GM21723 (cell line): ENCODE measurements at regions not wholly inside any gene's neighbourhood (a gene's known extent, or its start where the extent isn't known, plus 50 kb on each side); places are given as distances from the start of the nearest gene placed in this dataset.

Experiments
- ATAC-seq: cut with Tn5 transposase; IDR thresholded peaks from one replicate; pipeline ENCODE4 v1.9.1; 2021; ENCODE audit warnings: mild to moderate bottlenecking, moderate library complexity; ENCODE audit not compliant: unreplicated experiment

GRCh38 chr7:67738145-67738544 is 741.5 kb downstream of the TYW1 start:
- ATAC-seq = no peak

DNA sequence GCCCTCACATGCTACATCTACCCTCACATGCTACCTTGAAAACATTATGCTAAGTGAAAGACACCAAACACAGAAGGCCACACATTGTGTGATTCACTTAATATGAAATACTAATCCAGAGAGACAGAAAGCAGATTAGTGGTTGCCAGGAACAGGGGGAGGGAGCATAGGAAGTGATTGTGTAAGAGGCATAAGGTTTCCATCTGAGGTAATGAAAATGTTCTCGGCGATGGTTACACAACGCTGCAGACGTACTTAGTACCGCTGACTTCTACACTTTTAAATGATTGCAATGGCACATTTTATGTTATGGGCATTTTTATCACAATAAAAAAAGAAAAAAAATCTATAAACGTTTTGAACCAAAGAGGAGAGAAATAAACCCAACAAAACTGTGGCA is 742.3 kb downstream of the TYW1 start:
- no peak for ATAC-seq

- no peak for ATAC-seq
Observed at GRCh38 chr7:67743501-67743900, 746.9 kb downstream of the TYW1 start.

DNA sequence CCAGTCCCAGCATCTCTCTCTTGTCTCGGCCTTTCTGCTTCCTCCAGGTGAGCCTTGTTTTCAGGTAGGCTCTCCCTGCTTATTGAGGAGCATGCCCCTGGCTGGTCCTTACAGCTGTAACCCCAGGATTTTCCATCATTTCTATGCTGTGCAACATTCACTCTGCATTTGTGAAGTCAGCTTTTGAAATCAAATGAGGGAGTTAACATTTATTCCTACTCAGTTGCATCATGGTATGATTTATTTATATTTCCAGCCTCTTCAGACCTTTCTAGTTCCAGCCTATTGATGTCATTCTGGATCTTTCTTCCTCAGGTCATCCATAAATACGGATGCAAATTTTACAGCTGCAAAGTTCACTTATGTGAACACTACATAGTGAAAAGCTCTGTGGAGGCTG is 755.6 kb downstream of the TYW1 start:
- no peak for ATAC-seq

DNA sequence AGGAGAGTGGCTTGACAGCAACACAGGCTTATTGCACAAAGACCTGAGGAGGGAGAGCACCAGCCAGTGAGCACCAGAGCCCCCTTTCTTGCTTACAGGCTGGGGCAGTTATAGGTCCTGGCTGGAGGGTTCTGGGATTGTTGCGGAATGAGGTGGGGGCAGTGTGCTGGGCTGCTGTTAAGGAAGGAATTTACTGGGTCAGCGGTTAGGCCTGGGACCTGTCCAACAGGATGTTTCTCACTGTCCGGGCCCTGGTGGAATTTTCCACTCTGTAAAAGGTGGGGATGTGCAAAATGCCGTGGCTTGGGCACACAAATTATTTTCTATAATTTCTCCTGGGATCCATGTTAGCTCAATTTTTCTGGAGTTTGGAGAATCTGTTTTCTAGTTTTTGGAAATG is 757.3 kb downstream of the TYW1 start:
- ATAC-seq = no peak

DNA sequence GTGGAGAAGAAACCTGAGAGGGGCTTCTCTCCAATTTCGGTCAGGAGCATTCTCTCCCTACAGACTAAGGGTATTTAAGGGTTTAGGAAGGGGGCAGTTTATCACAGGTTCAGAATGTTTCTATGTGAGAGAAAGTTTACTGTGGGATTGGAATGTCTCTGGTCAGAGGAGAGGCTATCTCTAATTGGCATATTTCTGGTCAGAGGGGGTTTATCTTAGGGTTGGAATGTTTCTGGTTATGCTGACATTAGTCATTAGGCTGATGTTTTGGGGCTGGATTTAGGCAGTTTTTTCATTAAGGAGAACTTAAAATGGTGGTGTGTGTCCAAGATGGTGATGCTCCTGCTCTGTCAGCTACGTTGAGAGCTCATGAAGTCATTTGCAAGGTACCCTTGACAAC is 758.0 kb downstream of the TYW1 start:
- ATAC-seq = no peak

- ATAC-seq = no peak
Observed at GRCh38 chr7:67758551-67758950, 761.9 kb downstream of the TYW1 start.

GRCh38 chr7:67760971-67761370 is 764.3 kb downstream of the TYW1 start:
- ATAC-seq = no peak

- ATAC-seq = no peak
Observed at GRCh38 chr7:67762516-67762915, 765.9 kb downstream of the TYW1 start.

DNA sequence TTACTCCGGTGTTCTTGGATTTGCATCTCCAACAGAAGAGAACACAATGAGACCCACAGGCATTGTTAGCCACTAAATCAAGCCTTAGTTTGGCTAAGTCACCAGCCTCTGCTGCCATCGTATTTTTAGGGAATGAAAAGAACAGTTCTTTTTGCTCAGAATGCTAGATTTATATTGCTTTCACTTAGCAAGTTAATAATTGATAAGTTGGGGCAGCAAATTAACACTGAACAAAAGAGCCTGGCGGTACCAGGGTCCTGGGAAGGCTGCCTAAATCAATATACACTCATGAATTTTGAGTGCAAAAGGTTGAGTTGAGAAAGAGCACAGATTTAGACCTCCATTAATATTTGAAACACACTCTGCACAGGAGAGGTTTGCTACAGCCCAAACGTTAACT is 767.7 kb downstream of the TYW1 start:
- no peak for ATAC-seq

GRCh38 chr7:67765481-67766175 is 769.0 kb downstream of the TYW1 start:
- ATAC-seq = no peak

GRCh38 chr7:67766906-67767410 is 770.3 kb downstream of the TYW1 start:
- no peak for ATAC-seq

DNA sequence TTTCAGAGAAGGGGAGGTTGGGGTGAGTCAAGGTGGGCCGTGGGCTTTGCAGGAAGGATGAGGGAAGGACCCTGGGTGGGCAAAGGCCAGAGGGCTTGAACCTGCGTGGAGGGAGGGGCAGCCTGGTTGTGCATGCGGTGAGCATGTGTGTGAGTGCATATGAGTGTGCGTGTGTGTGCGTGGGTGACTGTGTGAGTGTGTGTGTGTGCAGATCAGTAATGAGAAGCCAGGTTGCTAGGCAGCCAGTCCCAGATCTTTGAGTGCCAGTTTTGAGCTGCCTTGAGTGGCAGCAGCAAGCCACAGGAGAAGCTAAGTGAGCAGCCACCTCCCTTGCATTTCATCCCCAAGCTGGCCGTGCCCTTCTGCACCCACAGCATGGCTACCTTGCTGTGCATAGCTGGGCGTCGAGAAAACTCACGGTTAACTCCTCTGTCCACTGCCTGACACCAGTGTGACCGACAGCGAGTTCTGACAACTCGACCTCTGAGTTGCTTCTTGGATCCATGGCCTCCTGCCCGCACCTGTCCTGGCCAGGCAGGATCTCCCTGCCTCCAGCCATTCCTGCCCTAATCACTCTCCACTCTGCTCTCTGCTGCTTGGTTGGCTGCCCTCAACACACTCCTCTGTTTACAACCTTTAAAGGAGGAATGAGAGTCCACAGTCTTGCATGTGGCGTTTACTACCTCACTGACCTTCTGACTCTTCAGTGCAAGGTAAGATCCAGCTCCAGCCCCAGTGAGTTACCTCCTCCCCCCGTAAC is 775.4 kb downstream of the TYW1 start:
- no peak for ATAC-seq

GRCh38 chr7:67773081-67773480 is 776.4 kb downstream of the TYW1 start:
- ATAC-seq = no peak

DNA sequence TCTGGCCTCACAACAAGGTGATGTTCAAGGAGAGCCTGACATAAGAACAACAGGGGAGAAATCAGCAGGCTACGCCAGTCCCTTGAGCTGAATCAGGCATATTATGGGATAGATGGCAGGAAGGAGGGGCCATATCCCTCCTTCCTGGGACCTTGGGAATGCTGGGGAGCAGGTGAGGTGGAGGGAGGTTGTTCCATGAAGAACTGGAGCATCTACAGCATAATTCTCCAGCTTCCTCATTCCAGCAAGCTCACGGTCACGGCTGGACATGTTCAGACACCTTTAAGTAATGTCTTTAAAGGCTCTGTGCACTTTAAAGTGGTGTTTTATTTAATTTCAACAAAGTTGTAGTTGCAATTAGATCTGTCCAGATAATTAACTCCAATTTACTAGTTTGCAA is 780.5 kb downstream of the TYW1 start:
- ATAC-seq = no peak

DNA sequence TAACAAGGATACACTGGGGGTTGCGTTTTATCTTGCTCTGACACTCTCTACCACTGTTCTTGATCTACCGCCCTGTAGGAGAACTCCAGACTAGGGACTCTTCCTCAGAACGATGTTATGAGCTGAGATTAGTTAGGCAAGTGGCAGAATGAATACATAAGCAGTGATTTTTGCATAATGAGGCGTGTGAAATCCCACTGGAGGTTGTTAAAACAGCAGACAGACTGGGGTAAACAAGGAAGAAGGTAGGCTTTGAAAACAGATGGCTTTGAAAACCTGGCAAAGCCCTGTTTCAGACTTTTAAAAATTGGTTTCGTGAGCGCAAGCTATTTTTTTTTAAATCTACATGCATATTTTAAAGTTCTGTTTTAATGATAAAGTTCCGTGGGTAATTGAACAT is 785.2 kb downstream of the TYW1 start:
- no peak for ATAC-seq

DNA sequence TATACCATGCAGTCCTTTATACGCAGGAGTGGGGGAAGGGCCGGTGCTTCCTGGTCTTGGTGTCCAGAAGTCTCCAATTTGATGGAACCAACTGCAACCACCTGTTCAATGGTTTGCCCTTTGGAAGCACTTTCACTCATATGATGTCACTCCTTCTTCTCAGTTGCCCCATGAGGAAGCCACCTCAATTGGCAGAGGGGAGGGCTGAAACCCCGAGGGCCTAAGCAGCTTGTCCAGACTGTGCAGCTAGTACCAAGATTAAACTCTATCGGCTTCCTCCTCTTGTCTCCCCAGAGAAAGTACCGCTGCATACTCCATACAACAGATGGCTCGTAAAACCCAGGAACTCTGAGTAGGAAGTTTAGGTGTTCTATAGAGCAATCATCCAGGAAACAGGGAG is 789.4 kb downstream of the TYW1 start:
- ATAC-seq = no peak

GRCh38 chr7:67788669-67789068 is 792.0 kb downstream of the TYW1 start:
- no peak for ATAC-seq

GRCh38 chr7:67791918-67792317 is 795.3 kb downstream of the TYW1 start:
- no peak for ATAC-seq

GRCh38 chr7:67794544-67794943 is 797.9 kb downstream of the TYW1 start:
- no peak for ATAC-seq

GRCh38 chr7:67803789-67804188 is 807.2 kb downstream of the TYW1 start:
- ATAC-seq = no peak

GRCh38 chr7:67805921-67806471 is 809.4 kb downstream of the TYW1 start:
- no peak for ATAC-seq
